AG08395 (cell line): ENCODE measurements at regions not wholly inside any gene's neighbourhood (a gene's known extent, or its start where the extent isn't known, plus 50 kb on each side); places are given as distances from the start of the nearest gene placed in this dataset.

ENCODE experiments used
- DNase-seq: peaks from one replicate; pipeline ENCODE4 v3.0.0; 2012; ENCODE audit warnings: mixed read lengths, low spot score

- DNase-seq: peak; percentile 53
Observed at GRCh38 chr2:171225302-171225980, 64.7 kb upstream of the TLK1 start.

- no peak for DNase-seq
Observed at GRCh38 chr2:171217330-171217729, 56.6 kb upstream of the TLK1 start.

- no peak for DNase-seq
Observed at GRCh38 chr2:171216631-171217030, 55.9 kb upstream of the TLK1 start.

DNA sequence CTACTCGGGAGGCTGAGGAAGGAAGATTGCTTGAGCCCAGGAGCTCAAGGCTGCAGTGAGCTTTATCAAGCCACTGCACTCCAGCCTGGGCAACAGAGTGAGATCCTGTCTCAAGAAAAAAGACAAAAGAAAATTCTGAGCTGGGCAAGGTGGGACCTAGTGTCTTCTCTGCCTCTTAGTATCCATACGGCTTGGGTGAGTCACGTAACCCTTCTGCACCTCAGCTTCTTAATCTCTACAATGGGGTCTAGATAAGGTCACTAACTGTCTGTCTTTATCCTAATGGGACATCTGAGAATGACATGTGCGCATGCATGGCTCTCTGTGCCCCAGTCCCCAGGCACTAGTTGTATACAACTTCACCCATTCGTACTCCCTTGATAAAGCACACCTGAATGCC, 53.4 kb upstream of the TLK1 start:
- no peak for DNase-seq

DNA sequence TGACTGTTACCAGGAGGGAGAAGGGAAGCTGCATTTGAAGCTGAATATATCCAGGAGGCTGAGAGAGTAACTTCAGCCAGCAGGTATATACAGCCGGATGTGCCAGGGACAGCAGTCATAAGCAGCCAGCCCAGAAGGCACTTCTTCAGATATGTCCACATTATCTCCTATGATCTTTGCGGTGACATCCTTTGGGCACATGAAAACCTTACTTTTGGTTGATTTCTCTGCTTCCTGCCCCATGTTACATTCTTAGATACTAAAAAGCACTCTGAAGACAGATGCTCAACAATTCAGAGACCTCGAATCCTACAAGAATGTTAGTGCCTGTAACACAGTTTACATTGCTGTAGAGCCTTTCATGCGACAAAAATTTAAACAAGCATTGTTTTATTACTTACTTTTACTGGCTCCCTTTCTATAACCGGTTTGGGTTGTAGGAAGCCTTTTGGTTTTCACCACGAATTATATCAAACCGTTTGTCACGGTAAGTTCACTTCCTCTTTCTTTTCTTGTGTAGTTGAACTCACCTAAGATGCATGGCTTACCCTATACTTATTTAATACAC, 50.3 kb upstream of the TLK1 start:
- no peak for DNase-seq
